Pancreas (tissue), 10 donors: ENCODE measurements at regions not wholly inside any gene's neighbourhood (a gene's known extent, or its start where the extent isn't known, plus 50 kb on each side); places are given as distances from the start of the nearest gene placed in this dataset.

Experiments
- ATAC-seq, 4 donors: fragments of 200-7000 bp; cut with Tn5 transposase; one replicate each; pipeline versions ENCODE4 v1.8.0 to v1.9.1; 2020; ENCODE audit warnings: mild to moderate bottlenecking in 4 of 4, moderate library complexity in 4 of 4
- DNase-seq, 6 donors: peaks; one replicate each; pipeline ENCODE4 v3.0.0-alpha.2; 2020
- FAIRE-seq: peaks from 2 replicates; lab custom pipeline; 2012; peaks lifted over from hg19 to GRCh38; lab: Jason Lieb, UNC
- H3K27ac ChIP-seq, 4 donors: fragments of 200-600 bp; sonication (generic); 1 replicate in 3 of 4; 2 replicates in 1 of 4; pipeline versions ENCODE4 v1.5.0 to v1.8.0; 2020
- H3K27me3 ChIP-seq, 4 donors: fragments of 200-600 bp; one replicate each; pipeline ENCODE4 v1.8.0; 2021
- H3K36me3 ChIP-seq, 3 donors: fragments of 200-600 bp; sonication (generic) in 1 of 3; one replicate each; pipeline versions ENCODE4 v1.5.0 to v1.8.0; 2020 to 2021
- H3K4me1 ChIP-seq, 3 donors: fragments of 200-600 bp; one replicate each; pipeline ENCODE4 v1.8.0; 2021
- H3K4me3 ChIP-seq, 4 donors: fragments of 200-600 bp; sonication (generic) in 2 of 4; one replicate each; pipeline versions ENCODE4 v1.5.0 to v1.8.0; 2020 to 2021
- H3K9me3 ChIP-seq, 4 donors: fragments of 200-600 bp; one replicate each; pipeline ENCODE4 v1.8.0; 2021
- CTCF ChIP-seq, 4 donors: fragments of 200-600 bp; sonication (generic) in 3 of 4; IDR thresholded peaks; one replicate each; pipeline versions ENCODE4 v1.5.0 to v1.8.0; 2021; ENCODE audit warnings: antibody characterized with exemption in 4 of 4
- WGBS, 2 donors: extraction: QIAGEN DNeasy Blood & Tissue Kit; methylation state at CpG; one replicate each; pipeline ENCODE4 v1.1.7; 2013; 5-methylcytosine and 5-hydroxymethylcytosine counted together
- intact Hi-C, 3 donors: fragments of 100-400 bp; cut with DNase I; formaldehyde crosslinking; loops; one replicate each; pipeline versions ENCODE4 v1.11.1 to v1.14.2; 2022
- donor health status: healthy with polysubstance abuse.
- donor health status: DM: no; HTN: no; CAD: no; lungs with moderate emphysema.
- donor health status: DM: no; HTN: no; CAD: no.
- donor health status: control.
- donor health status: control.
- donor health status: Bipolar disorder and iron deficiency.
- donor health status: DM: yes; HTN: yes; CAD: no.
- donor health status: DM: no; HTN: no; CAD: no.
- donor health status: DM: no; HTN: no; CAD: no.
- donor health status: DM: yes; HTN: yes; CAD: no.

- ATAC-seq (no peak), DNase-seq (no peak), FAIRE-seq (no peak)
- Histone ChIP-seq H3K27me3 (no peaks in the 10 kb centered on the region), H3K9me3 (no peaks in the 10 kb centered on the region), H3K36me3 (no peaks in the 10 kb centered on the region), H3K27ac (no peak overlapping the region), H3K4me3 (no peak overlapping the region), H3K4me1 (no peaks in the 10 kb centered on the region)
- intact Hi-C loops, result no loop called here
- TF ChIP-seq CTCF (IDR thresholded peaks at IDR 0.05), result no peak
- WGBS, 2 donors, result 92% methylated on average over 8 of the region's 8 CpGs
Observed at GRCh38 chr13:99813336-99814095, 158.1 kb downstream of the ZIC5 start.

GRCh38 chr13:99812625-99813024 is 158.9 kb downstream of the ZIC5 start:
- DNase-seq, result peak in 3 of 6 donors; percentile 9 to 26 (median 18)
- Histone ChIP-seq H3K4me3 (no peak overlapping the region), H3K27me3 (no peaks in the 10 kb centered on the region), H3K9me3 (no peaks in the 10 kb centered on the region), H3K27ac (no peak overlapping the region), H3K36me3 (no peaks in the 10 kb centered on the region), H3K4me1 (no peaks in the 10 kb centered on the region)
- intact Hi-C loops, result no loop called here
- ATAC-seq, result peak in 3 of 4 donors; percentile 72 to 77 (median 76)
- TF ChIP-seq CTCF (IDR thresholded peaks at IDR 0.05), result no peak
- no peak for FAIRE-seq
- 77 to 80% methylated on average over 5 of the region's 5 CpGs for WGBS, 2 donors

GRCh38 chr13:99811067-99811700 is 160.4 kb downstream of the ZIC5 start:
- ATAC-seq (peak; percentile 25 to 64 (median 47)), DNase-seq (peak in 3 of 6 donors; percentile 13 to 29 (median 19)), FAIRE-seq (no peak)
- Histone ChIP-seq H3K36me3 (no peaks in the 10 kb centered on the region), H3K4me3 (no peak overlapping the region), H3K4me1 (no peaks in the 10 kb centered on the region), H3K27me3 (no peaks in the 10 kb centered on the region), H3K9me3 (no peaks in the 10 kb centered on the region), H3K27ac (no peak overlapping the region)
- intact Hi-C loops, result no loop called here
- no peak for TF ChIP-seq CTCF (IDR thresholded peaks at IDR 0.05)
- 71 to 73% methylated on average over 7 of the region's 7 CpGs for WGBS, 2 donors

GRCh38 chr13:99809926-99810325 is 161.6 kb downstream of the ZIC5 start:
- TF ChIP-seq CTCF (IDR thresholded peaks at IDR 0.05), result no peak
- WGBS, 2 donors, result 76 to 77% methylated on average over 4 of the region's 4 CpGs
- Histone ChIP-seq H3K36me3 (no peaks in the 10 kb centered on the region), H3K27ac (no peak overlapping the region), H3K4me1 (no peaks in the 10 kb centered on the region), H3K9me3 (no peaks in the 10 kb centered on the region), H3K27me3 (no peaks in the 10 kb centered on the region), H3K4me3 (no peak overlapping the region)
- ATAC-seq (peak in 1 of 4 donors; percentile 34), FAIRE-seq (no peak), DNase-seq (no peak)
- intact Hi-C loops, result no loop called here

GRCh38 chr13:99809496-99809895 is 162.1 kb downstream of the ZIC5 start:
- H3K36me3 ChIP-seq, result no peaks in the 10 kb centered on the region
- ATAC-seq (no peak), FAIRE-seq (no peak), DNase-seq (no peak)
- H3K27me3 ChIP-seq, result no peaks in the 10 kb centered on the region
- H3K4me3 ChIP-seq, result no peak overlapping the region
- no peak for TF ChIP-seq CTCF (IDR thresholded peaks at IDR 0.05)
- intact Hi-C loops, result no loop called here
- WGBS, 2 donors, result 87 to 88% methylated on average over 8 of the region's 8 CpGs
- no peaks in the 10 kb centered on the region for H3K4me1 ChIP-seq
- no peaks in the 10 kb centered on the region for H3K9me3 ChIP-seq
- H3K27ac ChIP-seq, result no peak overlapping the region
